IMR-90 (cell line): ENCODE measurements at regions not wholly inside any gene's neighbourhood (a gene's known extent, or its start where the extent isn't known, plus 50 kb on each side); places are given as distances from the start of the nearest gene placed in this dataset.

Source experiments
- ATAC-seq: fragments of 200-7000 bp; cut with Tn5 transposase; 2 replicates; pipeline ENCODE4 v1.9.1; 2020; ENCODE audit warnings: low read depth, mild to moderate bottlenecking, moderate library complexity
- BruUV-seq: library from RNA; stranded (reverse); fragments of 400-500 nt; replicated peaks from 2 replicates; lab custom pipeline; 2021; lab: Mats Ljungman, UMichigan
- CTCF ChIA-PET: fragments of 300-600 bp; formaldehyde crosslinking; extraction: SDS; loops from one replicate; lab custom pipeline; 2021; ENCODE audit warnings: antibody characterized with exemption; lab: Yijun Ruan, JAX
- POLR2A ChIA-PET: fragments of 300-600 bp; sonication (Branson Sonifier 250); formaldehyde crosslinking; loops from one replicate; lab custom pipeline; 2022; ENCODE audit warnings: antibody characterized with exemption; ENCODE audit not compliant: unreplicated experiment; lab: Charles Lee
- DNase-seq: peaks from one replicate; pipeline ENCODE4 v3.0.0; 2013
- H2AFZ ChIP-seq: replicated peaks from 2 replicates; pipeline ENCODE3; 2013; ENCODE audit warnings: low read length, mild to moderate bottlenecking; ENCODE audit not compliant: poor library complexity
- H2AK5ac ChIP-seq: 2 replicates; pipeline ENCODE4 v1.6.1; 2013; ENCODE audit warnings: low read depth, low read length, inconsistent platforms
- H2AK9ac ChIP-seq: replicated peaks from 2 replicates; pipeline ENCODE3; 2013; ENCODE audit warnings: mild to moderate bottlenecking, low read depth, low read length, moderate library complexity; ENCODE audit not compliant: poor library complexity
- H2BK120ac ChIP-seq: 2 replicates; pipeline ENCODE4 v1.6.1; 2013; ENCODE audit warnings: low read depth, low read length, inconsistent platforms
- H2BK15ac ChIP-seq: 3 replicates; pipeline ENCODE4 v1.6.1; 2013; ENCODE audit warnings: low read depth, low read length, inconsistent platforms
- H2BK20ac ChIP-seq: 2 replicates; pipeline ENCODE4 v1.6.1; 2013; ENCODE audit warnings: low read depth, mild to moderate bottlenecking, inconsistent platforms, low read length, moderate library complexity
- H2BK5ac ChIP-seq: 2 replicates; pipeline ENCODE4 v1.6.1; 2013; ENCODE audit warnings: mild to moderate bottlenecking, low read depth, low read length, inconsistent platforms; ENCODE audit not compliant: poor library complexity, severe bottlenecking
- H3K14ac ChIP-seq: replicated peaks from 2 replicates; pipeline ENCODE4 v1.6.1; 2013; ENCODE audit warnings: low read depth, low read length, inconsistent platforms
- H3K18ac ChIP-seq: 2 replicates; pipeline ENCODE4 v1.6.1; 2013; ENCODE audit warnings: low read depth, low read length, control low read depth
- H3K23ac ChIP-seq: 2 replicates; pipeline ENCODE4 v1.6.1; 2013; ENCODE audit warnings: low read depth, low read length, inconsistent platforms
- H3K27ac ChIP-seq: 2 replicates; pipeline ENCODE4 v1.5.1; 2013; ENCODE audit warnings: mild to moderate bottlenecking, control low read depth, low read length; ENCODE audit not compliant: insufficient read depth
- H3K27me3 ChIP-seq: 2 replicates; pipeline ENCODE4 v1.6.1; 2013; ENCODE audit warnings: low read length; ENCODE audit not compliant: control insufficient read depth, insufficient read depth
- H3K36me3 ChIP-seq: 2 replicates; pipeline ENCODE4 v1.6.1; 2013; ENCODE audit warnings: low read length, mixed read lengths; ENCODE audit not compliant: control insufficient read depth, insufficient read depth
- H3K4ac ChIP-seq: 2 replicates; pipeline ENCODE4 v1.6.1; 2013; ENCODE audit warnings: low read depth, low read length, inconsistent platforms
- H3K4me1 ChIP-seq: 2 replicates; pipeline ENCODE4 v1.6.1; 2013; ENCODE audit warnings: low read length, mixed read lengths; ENCODE audit not compliant: control insufficient read depth, insufficient read depth
- H3K4me2 ChIP-seq: 2 replicates; pipeline ENCODE4 v1.6.1; 2013; ENCODE audit warnings: low read depth, mild to moderate bottlenecking, control low read depth, low read length, moderate library complexity
- H3K4me3 ChIP-seq: 2 replicates; pipeline ENCODE4 v1.5.1; 2013; ENCODE audit warnings: low read depth, mild to moderate bottlenecking, control low read depth, low read length, moderate library complexity; ENCODE audit not compliant: insufficient read depth
- H3K56ac ChIP-seq: 2 replicates; pipeline ENCODE4 v1.6.1; 2013; ENCODE audit warnings: low read length, inconsistent platforms; ENCODE audit not compliant: insufficient read depth; ENCODE audit errors: extremely low read depth
- H3K79me1 ChIP-seq, 2 experiments: 2 replicates each; pipeline ENCODE4 v1.6.1; 2013; ENCODE audit warnings: low read length in 2 of 2, inconsistent platforms in 1 of 2, low read depth in 1 of 2
- H3K9ac ChIP-seq: 2 replicates; pipeline ENCODE4 v1.6.1; 2013; ENCODE audit warnings: low read depth, low read length, control low read depth
- H3K9me1 ChIP-seq: 2 replicates; pipeline ENCODE4 v1.6.1; 2013; ENCODE audit warnings: low read length, inconsistent platforms; ENCODE audit not compliant: insufficient read depth
- H3K9me3 ChIP-seq: 2 replicates; pipeline ENCODE4 v1.6.1; 2013; ENCODE audit warnings: low read length; ENCODE audit not compliant: control insufficient read depth, insufficient read depth
- H4K20me1 ChIP-seq: 2 replicates; pipeline ENCODE4 v1.6.1; 2013; ENCODE audit warnings: low read length, inconsistent platforms; ENCODE audit not compliant: insufficient read depth
- H4K5ac ChIP-seq: 2 replicates; pipeline ENCODE4 v1.6.1; 2013; ENCODE audit warnings: mild to moderate bottlenecking, low read depth, low read length, control low read depth
- H4K8ac ChIP-seq, 2 experiments: 2 replicates each; pipeline ENCODE4 v1.6.1; 2013; ENCODE audit warnings: low read depth in 2 of 2, low read length in 2 of 2, control low read depth in 1 of 2, inconsistent platforms in 1 of 2
- H4K91ac ChIP-seq: 2 replicates; pipeline ENCODE4 v1.6.1; 2013; ENCODE audit warnings: low read depth, low read length, inconsistent platforms; ENCODE audit not compliant: insufficient read depth
- MAFK ChIP-seq: IDR thresholded peaks from 2 replicates; pipeline ENCODE4 v1.6.1; 2012; ENCODE audit warnings: low read depth, low read length, improper control_type of control experiment
- NFE2L2 ChIP-seq: fragments of 150-350 bp; IDR thresholded peaks from 2 replicates; pipeline ENCODE4 v1.6.1; 2016; ENCODE audit warnings: low read depth, mild to moderate bottlenecking, low read length
- WGBS, 2 experiments: methylation state at CpG; one replicate each; pipeline versions ENCODE4 v1.1.5 to v1.1.7; 2013; ENCODE audit warnings: missing lambda C conversion rate in 2 of 2; ENCODE audit not compliant: insufficient read length in 1 of 2; ENCODE audit errors: extremely low coverage in 2 of 2; 5-methylcytosine and 5-hydroxymethylcytosine counted together
- dilution Hi-C: fragments of 300-500 bp; cut with HindIII; formaldehyde crosslinking; loops from one replicate; pipeline ENCODE4 v1.14.3; 2018; ENCODE audit warnings: low sequenced_read_pairs; ENCODE audit not compliant: unreplicated experiment
- in situ Hi-C: fragments of 300-500 bp; cut with MboI; formaldehyde crosslinking; loops from 3 replicates; pipeline ENCODE4 v1.14.3; 2019; ENCODE audit warnings: low sequenced_read_pairs, inconsistent platforms, mixed read lengths
- intact Hi-C: fragments of 100-400 bp; cut with micrococcal nuclease; formaldehyde crosslinking; loops from 2 replicates; pipeline ENCODE4 v1.10.0; 2022
- TF ChIP-seq, protein P1 (sequence below): fragments of 150-350 bp; IDR thresholded peaks from 2 replicates; pipeline ENCODE4 v1.6.1; 2017; ENCODE audit warnings: mild to moderate bottlenecking, antibody characterized with exemption, low read length, low read depth

DNA sequence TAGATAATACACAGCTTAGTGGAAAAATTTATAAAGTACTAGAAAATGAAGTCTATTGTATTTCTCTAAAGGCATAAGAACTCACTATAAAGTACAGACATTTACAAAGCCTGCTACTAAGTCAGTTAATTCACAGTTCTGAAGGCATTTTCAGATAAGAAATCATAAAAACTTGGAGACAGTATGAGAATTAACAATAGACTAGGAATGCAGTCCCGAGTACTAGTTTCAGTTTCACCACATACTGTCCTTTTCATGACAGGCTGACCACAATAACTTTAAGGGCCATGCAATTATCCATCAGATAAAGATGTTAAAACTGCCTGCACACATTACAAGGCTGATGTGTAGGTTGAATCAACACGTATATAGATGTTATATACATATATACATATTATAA, 362.6 kb upstream of the SMC2 start:
- ATAC-seq = no peak
- H3K9ac ChIP-seq = no peak overlapping the region
- CTCF ChIA-PET = no interaction called here
- no peak overlapping the region for H3K27ac ChIP-seq
- H2BK15ac ChIP-seq = no peak overlapping the region
- no peak overlapping the region for H4K91ac ChIP-seq
- dilution Hi-C loops (no loop called here), intact Hi-C loops (no loop called here), in situ Hi-C loops (no loop called here)
- no peaks in the 10 kb centered on the region for H3K4me1 ChIP-seq
- H3K4me2 ChIP-seq = no peak overlapping the region
- no peak overlapping the region for H3K23ac ChIP-seq
- no peak overlapping the region for H4K5ac ChIP-seq
- TF ChIP-seq, protein P1, sequence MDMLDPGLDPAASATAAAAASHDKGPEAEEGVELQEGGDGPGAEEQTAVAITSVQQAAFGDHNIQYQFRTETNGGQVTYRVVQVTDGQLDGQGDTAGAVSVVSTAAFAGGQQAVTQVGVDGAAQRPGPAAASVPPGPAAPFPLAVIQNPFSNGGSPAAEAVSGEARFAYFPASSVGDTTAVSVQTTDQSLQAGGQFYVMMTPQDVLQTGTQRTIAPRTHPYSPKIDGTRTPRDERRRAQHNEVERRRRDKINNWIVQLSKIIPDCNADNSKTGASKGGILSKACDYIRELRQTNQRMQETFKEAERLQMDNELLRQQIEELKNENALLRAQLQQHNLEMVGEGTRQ = no peak
- TF ChIP-seq MAFK (no peak), NFE2L2 (no peak)
- no peak overlapping the region for H3K4ac ChIP-seq
- no peak overlapping the region for H3K4me3 ChIP-seq
- POLR2A ChIA-PET = no interaction called here
- no peak overlapping the region for H4K8ac ChIP-seq
- no peaks in the 10 kb centered on the region for H4K20me1 ChIP-seq
- H2BK20ac ChIP-seq = no peak overlapping the region
- H2BK5ac ChIP-seq = no peak overlapping the region
- H3K27me3 ChIP-seq = no peaks in the 10 kb centered on the region
- DNase-seq = no peak
- H3K18ac ChIP-seq = no peak overlapping the region
- no TSS peak for BruUV-seq
- H3K56ac ChIP-seq = no peak overlapping the region
- H3K14ac ChIP-seq = no peak overlapping the region
- H2BK120ac ChIP-seq = no peak overlapping the region
- no peaks in the 10 kb centered on the region for H3K79me1 ChIP-seq
- no peak overlapping the region for H2AK9ac ChIP-seq
- no peaks in the 10 kb centered on the region for H3K9me1 ChIP-seq
- no peaks in the 10 kb centered on the region for H3K9me3 ChIP-seq
- WGBS, 2 experiments = no CpG with 5 or more reads among the region's 2 CpGs
- no peak overlapping the region for H2AFZ ChIP-seq
- H3K36me3 ChIP-seq = no peaks in the 10 kb centered on the region
- H2AK5ac ChIP-seq = no peak overlapping the region
